GOT3 (cell line): ENCODE measurements at regions not wholly inside any gene's neighbourhood (a gene's known extent, or its start where the extent isn't known, plus 50 kb on each side); places are given as distances from the start of the nearest gene placed in this dataset.

Source experiments
- DNase-seq: peaks from one replicate; lab custom pipeline; 2025; ENCODE audit warnings: mixed read lengths; lab: John Stamatoyannopoulos, UW

GRCh38 chr7:32346253-32346652 is 143.9 kb downstream of the LSM5 start:
- no peak for DNase-seq

GRCh38 chr7:32336726-32337125 is 153.5 kb downstream of the LSM5 start:
- DNase-seq: no peak

GRCh38 chr7:32335107-32335506 is 155.1 kb downstream of the LSM5 start:
- no peak for DNase-seq

GRCh38 chr7:32330602-32331001 is 159.6 kb downstream of the LSM5 start:
- DNase-seq: no peak

GRCh38 chr7:32326078-32326477 is 164.1 kb downstream of the LSM5 start:
- DNase-seq: no peak

GRCh38 chr7:32323712-32324111 is 166.5 kb downstream of the LSM5 start:
- DNase-seq: no peak

GRCh38 chr7:32319012-32319382 is 171.2 kb downstream of the LSM5 start:
- no peak for DNase-seq

- DNase-seq: no peak
Observed at GRCh38 chr7:32318300-32319011, 171.7 kb downstream of the LSM5 start.

- DNase-seq: no peak
Observed at GRCh38 chr7:32316839-32317238, 173.3 kb downstream of the LSM5 start.

- DNase-seq: no peak
Observed at GRCh38 chr7:32314761-32315160, 175.4 kb downstream of the LSM5 start.

GRCh38 chr7:32301427-32301826 is 188.8 kb downstream of the LSM5 start:
- no peak for DNase-seq

GRCh38 chr7:32299133-32299702 is 191.0 kb downstream of the LSM5 start:
- DNase-seq: peak; percentile 29

- DNase-seq: no peak
Observed at GRCh38 chr7:32298408-32299132, 191.6 kb downstream of the LSM5 start.

GRCh38 chr7:32293833-32294232 is 196.3 kb downstream of the LSM5 start:
- no peak for DNase-seq

- DNase-seq: no peak
Observed at GRCh38 chr7:32289651-32290414, 200.3 kb downstream of the LSM5 start.

GRCh38 chr7:32285698-32286097 is 204.5 kb downstream of the LSM5 start:
- DNase-seq: no peak

GRCh38 chr7:32283546-32283945 is 206.6 kb downstream of the LSM5 start:
- DNase-seq: no peak

GRCh38 chr7:32279500-32279899 is 209.3 kb upstream of the PDE1C start:
- DNase-seq: no peak

GRCh38 chr7:32275216-32276009 is 205.2 kb upstream of the PDE1C start:
- no peak for DNase-seq

- no peak for DNase-seq
Observed at GRCh38 chr7:32273297-32273696, 203.1 kb upstream of the PDE1C start.

- DNase-seq: no peak
Observed at GRCh38 chr7:32266932-32267475, 196.8 kb upstream of the PDE1C start.
